SU-DHL-6 (cell line): ENCODE measurements at regions not wholly inside any gene's neighbourhood (a gene's known extent, or its start where the extent isn't known, plus 50 kb on each side); places are given as distances from the start of the nearest gene placed in this dataset.

Experiments used
- H2AFZ ChIP-seq: fragments of 200-600 bp; sonication (generic); 2 replicates; pipeline ENCODE4 v1.6.1; 2014; ENCODE audit warnings: low read depth, mild to moderate bottlenecking, moderate library complexity, mixed read lengths, antibody characterized with exemption, low read length; ENCODE audit not compliant: severe bottlenecking
- H3F3A ChIP-seq: fragments of 200-600 bp; shearing (Covaris generic); 2 replicates; pipeline ENCODE4 v1.6.0; 2016; ENCODE audit warnings: antibody characterized with exemption, mild to moderate bottlenecking; ENCODE audit not compliant: insufficient read depth
- H3K27ac ChIP-seq: fragments of 200-600 bp; sonication (generic); 2 replicates; pipeline ENCODE4 v1.5.1; 2016; ENCODE audit warnings: low read depth, mild to moderate bottlenecking, low read length, moderate library complexity, mixed read lengths
- H3K27me3 ChIP-seq: fragments of 200-600 bp; sonication (generic), shearing (Covaris generic); 2 replicates; pipeline ENCODE4 v1.6.0; 2014; ENCODE audit warnings: mild to moderate bottlenecking, low read length
- H3K36me3 ChIP-seq: fragments of 200-600 bp; sonication (generic); 2 replicates; pipeline ENCODE4 v1.6.1; 2014; ENCODE audit warnings: mild to moderate bottlenecking, low read length, mixed read lengths
- H3K4me2 ChIP-seq: fragments of 300-600, 200-600 bp; shearing (Covaris generic), sonication (generic); 2 replicates; pipeline ENCODE4 v1.6.0; 2014; ENCODE audit warnings: low read length, low read depth, mild to moderate bottlenecking; ENCODE audit not compliant: poor library complexity, severe bottlenecking
- H3K4me3 ChIP-seq: fragments of 200-600 bp; sonication (generic); 2 replicates; pipeline ENCODE4 v1.5.1; 2014; ENCODE audit warnings: antibody characterized with exemption, low read length, mild to moderate bottlenecking, mixed read lengths; ENCODE audit not compliant: insufficient read depth, poor library complexity, severe bottlenecking
- H3K79me2 ChIP-seq: fragments of 200-600 bp; sonication (generic); 2 replicates; pipeline ENCODE4 v1.6.1; 2014; ENCODE audit warnings: mild to moderate bottlenecking, low read length, moderate library complexity; ENCODE audit not compliant: insufficient read depth
- H3K9ac ChIP-seq: fragments of 200-600 bp; sonication (generic); 2 replicates; pipeline ENCODE4 v1.7.0; 2014; ENCODE audit warnings: mild to moderate bottlenecking, low read length
- H3K9me2 ChIP-seq: fragments of 200-600 bp; sonication (generic); replicated peaks from 2 replicates; pipeline ENCODE4 v1.6.1; 2014; ENCODE audit warnings: low read length; ENCODE audit not compliant: insufficient read depth
- H3K9me3 ChIP-seq: fragments of 200-600 bp; sonication (generic); 2 replicates; pipeline ENCODE4 v1.6.1; 2014; ENCODE audit warnings: low read length, mixed read lengths; ENCODE audit not compliant: insufficient read depth
- H4K20me1 ChIP-seq: fragments of 200-600 bp; sonication (generic); 2 replicates; pipeline ENCODE4 v1.6.1; 2014; ENCODE audit warnings: low read depth, mild to moderate bottlenecking, antibody characterized with exemption, low read length, moderate library complexity, mixed read lengths
- CTCF ChIP-seq: fragments of 200-600 bp; sonication (generic); IDR thresholded peaks from one replicate; pipeline ENCODE4 v1.5.1; 2017; ENCODE audit warnings: antibody characterized with exemption, mild to moderate bottlenecking, low read length, moderate library complexity; ENCODE audit not compliant: insufficient read depth, poor library complexity, severe bottlenecking
- EZH2phosphoT487 ChIP-seq: fragments of 200-600 bp; sonication (generic), shearing (Covaris generic); conservative IDR thresholded peaks from 2 replicates; pipeline ENCODE4 v1.6.1; 2018; ENCODE audit warnings: mild to moderate bottlenecking, antibody characterized with exemption, low read length, moderate library complexity, mixed read lengths

DNA sequence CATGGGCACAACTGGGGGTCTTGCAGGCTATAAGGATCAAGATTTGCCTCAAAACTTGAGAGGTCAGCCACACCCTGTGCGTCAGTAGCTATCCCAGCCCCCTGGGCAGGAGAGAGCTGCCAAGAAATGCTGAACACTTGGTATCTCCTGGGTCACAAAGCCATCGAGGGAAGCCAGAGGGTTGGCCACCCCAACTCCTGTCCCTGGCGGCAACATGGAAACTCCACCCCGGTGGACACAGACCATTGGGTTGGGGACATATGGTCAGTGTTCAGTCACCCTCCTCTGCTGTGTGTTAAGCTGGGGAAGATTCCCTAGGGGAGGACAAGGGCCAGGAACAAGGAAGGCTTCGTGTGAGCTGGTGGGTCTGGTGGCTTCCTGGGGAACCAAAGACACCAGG is 140.6 kb downstream of the C5orf15 start:
- Histone ChIP-seq H3K36me3 (no peaks in the 10 kb centered on the region), H3K79me2 (no peaks in the 10 kb centered on the region), H2AFZ (no peak overlapping the region), H4K20me1 (no peaks in the 10 kb centered on the region), H3K9ac (no peak overlapping the region), H3K9me2 (no peaks in the 10 kb centered on the region), H3K27ac (no peak overlapping the region), H3K4me2 (no peak overlapping the region), H3K27me3 (no peaks in the 10 kb centered on the region), H3F3A (no peaks in the 10 kb centered on the region), H3K9me3 (no peaks in the 10 kb centered on the region), H3K4me3 (no peak overlapping the region)
- no peak for TF ChIP-seq EZH2phosphoT487
- no peak for TF ChIP-seq CTCF

GRCh38 chr5:133827011-133827410 is 141.4 kb downstream of the C5orf15 start:
- no peaks in the 10 kb centered on the region for H4K20me1 ChIP-seq
- H3K9me3 ChIP-seq = no peaks in the 10 kb centered on the region
- H3K9me2 ChIP-seq = no peaks in the 10 kb centered on the region
- no peak overlapping the region for H3K4me3 ChIP-seq
- H3K36me3 ChIP-seq = no peaks in the 10 kb centered on the region
- no peak overlapping the region for H2AFZ ChIP-seq
- no peak for TF ChIP-seq CTCF
- no peak for TF ChIP-seq EZH2phosphoT487
- H3F3A ChIP-seq = no peaks in the 10 kb centered on the region
- H3K79me2 ChIP-seq = no peaks in the 10 kb centered on the region
- no peaks in the 10 kb centered on the region for H3K27me3 ChIP-seq
- H3K9ac ChIP-seq = no peak overlapping the region
- no peak overlapping the region for H3K4me2 ChIP-seq
- no peak overlapping the region for H3K27ac ChIP-seq

DNA sequence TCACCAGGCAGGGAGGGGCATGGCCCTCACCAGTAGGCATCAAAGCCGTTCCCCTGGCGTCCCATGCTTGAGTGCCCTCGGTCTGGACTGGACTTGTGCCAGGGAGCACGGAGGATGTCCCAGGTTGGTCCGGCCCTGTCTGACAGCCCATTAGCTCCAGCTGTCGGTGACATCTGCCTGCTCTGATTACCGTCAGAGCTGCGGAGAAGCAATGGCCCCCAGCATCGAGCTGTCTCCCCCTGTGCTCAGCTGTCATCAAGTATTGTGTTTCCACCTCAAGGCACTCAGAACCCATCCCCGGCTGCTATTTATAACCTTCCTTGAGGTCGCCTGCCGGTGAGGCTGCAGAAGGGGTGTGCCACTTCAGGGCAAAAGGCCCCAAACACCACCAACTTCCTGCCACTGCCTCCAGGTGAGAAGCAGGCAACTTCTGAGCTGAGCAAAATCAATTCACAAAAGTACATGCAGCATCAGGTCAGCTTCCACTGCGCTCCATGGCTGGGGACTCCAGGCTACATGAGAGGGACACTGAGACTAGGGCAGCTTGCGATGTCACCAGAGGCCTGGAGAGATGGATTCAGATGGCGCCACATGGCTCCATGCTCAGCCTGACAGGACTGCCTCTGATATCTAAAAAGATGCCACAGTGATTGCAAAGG is 142.7 kb downstream of the C5orf15 start:
- TF ChIP-seq CTCF (no peak), EZH2phosphoT487 (no peak)
- Histone ChIP-seq H3K9me3 (no peaks in the 10 kb centered on the region), H3K27ac (no peak overlapping the region), H3K27me3 (no peaks in the 10 kb centered on the region), H3K9me2 (no peaks in the 10 kb centered on the region), H4K20me1 (no peaks in the 10 kb centered on the region), H3K4me2 (no peak overlapping the region), H2AFZ (no peak overlapping the region), H3K79me2 (no peaks in the 10 kb centered on the region), H3K36me3 (no peaks in the 10 kb centered on the region), H3K9ac (no peak overlapping the region), H3K4me3 (no peak overlapping the region), H3F3A (no peaks in the 10 kb centered on the region)
